GM12872 (cell line): ENCODE measurements at regions not wholly inside any gene's neighbourhood (a gene's known extent, or its start where the extent isn't known, plus 50 kb on each side); places are given as distances from the start of the nearest gene placed in this dataset.

Experiments used
- CTCF ChIP-seq: IDR thresholded peaks from 3 replicates; pipeline ENCODE4 v1.5.1; 2011; ENCODE audit warnings: low read depth, mild to moderate bottlenecking, low read length, moderate library complexity; ENCODE audit not compliant: insufficient read depth

- no peak for TF ChIP-seq CTCF
Observed at GRCh38 chr1:29804181-29804899, 568.0 kb downstream of the PTPRU start.

GRCh38 chr1:29803486-29803885 is 567.2 kb downstream of the PTPRU start:
- TF ChIP-seq CTCF = no peak

GRCh38 chr1:29802181-29803068 is 566.1 kb downstream of the PTPRU start:
- no peak for TF ChIP-seq CTCF

GRCh38 chr1:29801561-29801973 is 565.2 kb downstream of the PTPRU start:
- no peak for TF ChIP-seq CTCF

GRCh38 chr1:29801003-29801402 is 564.7 kb downstream of the PTPRU start:
- TF ChIP-seq CTCF = no peak

- no peak for TF ChIP-seq CTCF
Observed at GRCh38 chr1:29800522-29800956, 564.2 kb downstream of the PTPRU start.

GRCh38 chr1:29800120-29800519 is 563.8 kb downstream of the PTPRU start:
- no peak for TF ChIP-seq CTCF
